ENCODE measurements at regions not wholly inside any gene's neighbourhood (a gene's known extent, or its start where the extent isn't known, plus 50 kb on each side); places are given as distances from the start of the nearest gene placed in this dataset.

GRCh38 chr7:123338688-123339087 lies 138.9 kb upstream of the SLC13A1 start:
- no peak overlapping the region for H3K27ac ChIP-seq (ENCODE audit: low read depth, low read length, poor library complexity, severe bottlenecking)
- H3K9me3 ChIP-seq (ENCODE audit: low read depth, low read length, poor library complexity, severe bottlenecking): no peaks in the 10 kb centered on the region
- intact Hi-C loops (cut with micrococcal nuclease; ENCODE audit: unreplicated experiment): no loop called here
- no peak for DNase-seq (ENCODE audit: low spot score)
- ChIA-PET POLR2A (ENCODE audit: low non-redundant PET) (no interaction called here), CTCF (no interaction called here)
- no TSS peak for BruUV-seq (replicated peaks)
- no peak for TF ChIP-seq CTCF (conservative IDR thresholded peaks at IDR 0.05; ENCODE audit: low read depth, low read length)
- TF ChIP-seq EZH2 (IDR thresholded peaks at IDR 0.05; ENCODE audit: borderline replicate concordance, low read depth, low read length, poor library complexity, severe bottlenecking): no peak
- H3K36me3 ChIP-seq (ENCODE audit: insufficient read depth, low read length, poor library complexity, severe bottlenecking): no peaks in the 10 kb centered on the region
- no peak overlapping the region for H3K4me3 ChIP-seq (ENCODE audit: low read depth, low read length, poor library complexity, severe bottlenecking)
- no peaks in the 10 kb centered on the region for H3K4me1 ChIP-seq (ENCODE audit: insufficient read depth, low read length, poor library complexity, severe bottlenecking)
- no peaks in the 10 kb centered on the region for H3K27me3 ChIP-seq (replicated peaks; ENCODE audit: insufficient read depth, low read depth, low read length, poor library complexity)

- Histone ChIP-seq H3K27me3 (replicated peaks; ENCODE audit: insufficient read depth, low read depth, low read length, poor library complexity) (no peaks in the 10 kb centered on the region), H3K9me3 (ENCODE audit: low read depth, low read length, poor library complexity, severe bottlenecking) (no peaks in the 10 kb centered on the region), H3K36me3 (ENCODE audit: insufficient read depth, low read length, poor library complexity, severe bottlenecking) (no peaks in the 10 kb centered on the region), H3K4me3 (ENCODE audit: low read depth, low read length, poor library complexity, severe bottlenecking) (no peak overlapping the region), H3K27ac (ENCODE audit: low read depth, low read length, poor library complexity, severe bottlenecking) (no peak overlapping the region), H3K4me1 (ENCODE audit: insufficient read depth, low read length, poor library complexity, severe bottlenecking) (no peaks in the 10 kb centered on the region)
- intact Hi-C loops (cut with micrococcal nuclease; ENCODE audit: unreplicated experiment): no loop called here
- no peak for DNase-seq (ENCODE audit: low spot score)
- BruUV-seq (replicated peaks): no TSS peak
- POLR2A ChIA-PET (ENCODE audit: low non-redundant PET): no interaction called here
- TF ChIP-seq CTCF (conservative IDR thresholded peaks at IDR 0.05; ENCODE audit: low read depth, low read length): no peak
- TF ChIP-seq EZH2 (IDR thresholded peaks at IDR 0.05; ENCODE audit: borderline replicate concordance, low read depth, low read length, poor library complexity, severe bottlenecking): no peak
- CTCF ChIA-PET: no interaction called here
These were observed 130.3 kb upstream of the SLC13A1 start for GRCh38 chr7:123329988-123330643.

- Histone ChIP-seq H3K27me3 (replicated peaks; ENCODE audit: insufficient read depth, low read depth, low read length, poor library complexity) (no peaks in the 10 kb centered on the region), H3K9me3 (ENCODE audit: low read depth, low read length, poor library complexity, severe bottlenecking) (no peaks in the 10 kb centered on the region), H3K4me3 (ENCODE audit: low read depth, low read length, poor library complexity, severe bottlenecking) (no peak overlapping the region), H3K36me3 (ENCODE audit: insufficient read depth, low read length, poor library complexity, severe bottlenecking) (no peaks in the 10 kb centered on the region), H3K4me1 (ENCODE audit: insufficient read depth, low read length, poor library complexity, severe bottlenecking) (no peaks in the 10 kb centered on the region), H3K27ac (ENCODE audit: low read depth, low read length, poor library complexity, severe bottlenecking) (no peak overlapping the region)
- BruUV-seq (replicated peaks): no TSS peak
- no peak for DNase-seq (ENCODE audit: low spot score)
- ChIA-PET CTCF (no interaction called here), POLR2A (ENCODE audit: low non-redundant PET) (no interaction called here)
- intact Hi-C loops (cut with micrococcal nuclease; ENCODE audit: unreplicated experiment): no loop called here
- no peak for TF ChIP-seq EZH2 (IDR thresholded peaks at IDR 0.05; ENCODE audit: borderline replicate concordance, low read depth, low read length, poor library complexity, severe bottlenecking)
- no peak for TF ChIP-seq CTCF (conservative IDR thresholded peaks at IDR 0.05; ENCODE audit: low read depth, low read length)
These were observed 127.9 kb upstream of the SLC13A1 start for GRCh38 chr7:123327661-123328060.
